Panc1 (cell line): ENCODE measurements at regions not wholly inside any gene's neighbourhood (a gene's known extent, or its start where the extent isn't known, plus 50 kb on each side); places are given as distances from the start of the nearest gene placed in this dataset.

ENCODE experiments used
- CTCF ChIP-seq: fragments of 450-650 bp; IDR thresholded peaks from 2 replicates; pipeline ENCODE4 v1.5.1; 2017; ENCODE audit warnings: mild to moderate bottlenecking
- POLR2AphosphoS5 ChIP-seq: IDR thresholded peaks from 2 replicates; pipeline ENCODE4 v1.6.1; 2012; ENCODE audit warnings: mild to moderate bottlenecking, low read depth, low read length, moderate library complexity
- TF ChIP-seq, protein P1 (sequence below), 2 experiments: IDR thresholded peaks; 2 replicates each; pipeline ENCODE4 v1.6.1; 2011 to 2012; ENCODE audit warnings: low read depth in 2 of 2, control low read depth in 1 of 2, low read length in 1 of 2, mild to moderate bottlenecking in 1 of 2, moderate library complexity in 1 of 2; ENCODE audit not compliant: insufficient read depth in 1 of 2

GRCh38 chr2:239579524-239580198 is 178.8 kb upstream of the HDAC4 start:
- TF ChIP-seq CTCF = no peak
- TF ChIP-seq POLR2AphosphoS5 = no peak
- TF ChIP-seq, protein P1, sequence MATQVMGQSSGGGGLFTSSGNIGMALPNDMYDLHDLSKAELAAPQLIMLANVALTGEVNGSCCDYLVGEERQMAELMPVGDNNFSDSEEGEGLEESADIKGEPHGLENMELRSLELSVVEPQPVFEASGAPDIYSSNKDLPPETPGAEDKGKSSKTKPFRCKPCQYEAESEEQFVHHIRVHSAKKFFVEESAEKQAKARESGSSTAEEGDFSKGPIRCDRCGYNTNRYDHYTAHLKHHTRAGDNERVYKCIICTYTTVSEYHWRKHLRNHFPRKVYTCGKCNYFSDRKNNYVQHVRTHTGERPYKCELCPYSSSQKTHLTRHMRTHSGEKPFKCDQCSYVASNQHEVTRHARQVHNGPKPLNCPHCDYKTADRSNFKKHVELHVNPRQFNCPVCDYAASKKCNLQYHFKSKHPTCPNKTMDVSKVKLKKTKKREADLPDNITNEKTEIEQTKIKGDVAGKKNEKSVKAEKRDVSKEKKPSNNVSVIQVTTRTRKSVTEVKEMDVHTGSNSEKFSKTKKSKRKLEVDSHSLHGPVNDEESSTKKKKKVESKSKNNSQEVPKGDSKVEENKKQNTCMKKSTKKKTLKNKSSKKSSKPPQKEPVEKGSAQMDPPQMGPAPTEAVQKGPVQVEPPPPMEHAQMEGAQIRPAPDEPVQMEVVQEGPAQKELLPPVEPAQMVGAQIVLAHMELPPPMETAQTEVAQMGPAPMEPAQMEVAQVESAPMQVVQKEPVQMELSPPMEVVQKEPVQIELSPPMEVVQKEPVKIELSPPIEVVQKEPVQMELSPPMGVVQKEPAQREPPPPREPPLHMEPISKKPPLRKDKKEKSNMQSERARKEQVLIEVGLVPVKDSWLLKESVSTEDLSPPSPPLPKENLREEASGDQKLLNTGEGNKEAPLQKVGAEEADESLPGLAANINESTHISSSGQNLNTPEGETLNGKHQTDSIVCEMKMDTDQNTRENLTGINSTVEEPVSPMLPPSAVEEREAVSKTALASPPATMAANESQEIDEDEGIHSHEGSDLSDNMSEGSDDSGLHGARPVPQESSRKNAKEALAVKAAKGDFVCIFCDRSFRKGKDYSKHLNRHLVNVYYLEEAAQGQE (IDR thresholded peaks at IDR 0.05; ENCODE audit: insufficient read depth in 1 of 2, low read depth in 2 of 2, low read length in 1 of 2) = no peak
